ENCODE measurements at regions not wholly inside any gene's neighbourhood (a gene's known extent, or its start where the extent isn't known, plus 50 kb on each side); places are given as distances from the start of the nearest gene placed in this dataset.

DNA sequence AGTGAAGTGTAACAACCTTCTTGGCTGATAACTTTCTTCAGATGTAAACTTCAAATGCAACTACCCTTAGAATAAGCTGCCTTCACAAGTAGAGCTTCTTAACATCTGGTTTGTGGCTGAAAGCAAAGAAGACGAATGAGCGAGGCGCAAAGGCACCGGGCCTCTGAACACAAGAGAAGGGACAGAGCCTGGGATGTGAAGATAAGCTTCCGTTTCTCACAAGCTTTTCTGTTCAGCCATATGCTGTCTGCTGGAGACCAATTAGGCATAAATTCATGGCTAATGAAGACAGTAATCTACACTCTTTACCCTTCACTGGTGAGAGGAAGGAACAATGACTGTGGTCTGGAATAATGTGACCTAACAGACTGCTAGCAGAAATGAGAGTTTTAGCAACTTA is 195.2 kb downstream of the ATXN7L3B start:
- no peak for TF ChIP-seq POLR2A (IDR thresholded peaks at IDR 0.05)
- TF ChIP-seq, protein P1, sequence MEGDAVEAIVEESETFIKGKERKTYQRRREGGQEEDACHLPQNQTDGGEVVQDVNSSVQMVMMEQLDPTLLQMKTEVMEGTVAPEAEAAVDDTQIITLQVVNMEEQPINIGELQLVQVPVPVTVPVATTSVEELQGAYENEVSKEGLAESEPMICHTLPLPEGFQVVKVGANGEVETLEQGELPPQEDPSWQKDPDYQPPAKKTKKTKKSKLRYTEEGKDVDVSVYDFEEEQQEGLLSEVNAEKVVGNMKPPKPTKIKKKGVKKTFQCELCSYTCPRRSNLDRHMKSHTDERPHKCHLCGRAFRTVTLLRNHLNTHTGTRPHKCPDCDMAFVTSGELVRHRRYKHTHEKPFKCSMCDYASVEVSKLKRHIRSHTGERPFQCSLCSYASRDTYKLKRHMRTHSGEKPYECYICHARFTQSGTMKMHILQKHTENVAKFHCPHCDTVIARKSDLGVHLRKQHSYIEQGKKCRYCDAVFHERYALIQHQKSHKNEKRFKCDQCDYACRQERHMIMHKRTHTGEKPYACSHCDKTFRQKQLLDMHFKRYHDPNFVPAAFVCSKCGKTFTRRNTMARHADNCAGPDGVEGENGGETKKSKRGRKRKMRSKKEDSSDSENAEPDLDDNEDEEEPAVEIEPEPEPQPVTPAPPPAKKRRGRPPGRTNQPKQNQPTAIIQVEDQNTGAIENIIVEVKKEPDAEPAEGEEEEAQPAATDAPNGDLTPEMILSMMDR (IDR thresholded peaks at IDR 0.05): no peak

Data from thyroid gland (tissue), 4 donors.